RCC 7860 (cell line): ENCODE measurements at regions not wholly inside any gene's neighbourhood (a gene's known extent, or its start where the extent isn't known, plus 50 kb on each side); places are given as distances from the start of the nearest gene placed in this dataset.
A peak's percentile ranks its signal among the peaks of the same experiment; 100 is the strongest.
"Not testable (repeated sequence)": the region's sequence is repeated elsewhere in the genome, so short reads cannot be mapped to it uniquely, and the experiment has no call there.

Experiments
- DNase-seq: peaks from one replicate; pipeline ENCODE4 v3.0.0-alpha.2; 2015; ENCODE audit warnings: low spot score
- FAIRE-seq: peaks from 2 replicates; lab custom pipeline; 2012; peaks lifted over from hg19 to GRCh38; lab: Jason Lieb, UNC

DNA sequence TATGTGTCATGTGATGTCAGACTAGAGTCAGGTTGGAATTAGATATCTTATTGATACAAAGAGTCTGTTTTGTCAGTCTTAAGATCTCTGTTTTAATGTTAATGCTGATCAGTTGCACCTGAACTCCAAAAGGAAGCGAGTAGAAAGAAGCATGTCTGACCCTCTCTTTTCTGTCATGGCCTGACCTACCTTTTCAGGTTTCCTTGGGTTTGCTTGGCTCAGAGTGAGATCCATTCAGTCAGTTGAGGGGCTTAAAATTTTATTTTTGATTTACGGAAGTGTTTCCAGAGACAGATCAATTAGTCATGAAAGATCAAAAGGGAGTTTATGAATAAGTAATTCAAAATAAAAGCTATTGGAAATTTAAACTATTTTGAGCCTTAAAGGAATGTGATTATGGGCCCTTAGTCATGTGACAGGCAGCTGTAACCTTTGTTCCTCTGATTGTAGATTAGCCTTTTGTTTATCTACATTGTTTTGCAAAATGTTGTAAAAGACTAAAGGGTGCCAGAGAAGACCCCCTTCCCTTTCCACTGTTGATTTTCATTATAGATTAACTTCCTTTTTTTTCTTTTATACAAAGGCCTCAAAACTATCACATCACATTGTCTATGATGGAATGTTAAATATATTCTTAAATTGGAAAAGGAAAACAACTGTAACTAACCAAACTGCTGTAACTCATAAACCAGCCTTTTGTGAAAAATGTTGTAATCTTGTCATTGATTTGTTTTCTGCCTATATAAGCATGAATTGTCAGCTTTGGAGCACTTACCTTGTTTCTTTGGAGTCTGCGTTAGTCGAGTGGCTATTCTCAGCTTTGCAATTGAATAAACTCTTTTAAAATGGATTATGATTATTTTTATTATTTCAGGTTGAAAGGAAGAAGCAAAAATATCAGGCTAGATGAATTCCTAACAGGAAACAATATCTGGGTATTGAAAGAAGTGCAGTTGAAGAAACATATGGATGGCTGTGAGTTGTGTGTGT, 195.5 kb upstream of the MBL2 start:
- FAIRE-seq (no peak), DNase-seq (no peak)

DNA sequence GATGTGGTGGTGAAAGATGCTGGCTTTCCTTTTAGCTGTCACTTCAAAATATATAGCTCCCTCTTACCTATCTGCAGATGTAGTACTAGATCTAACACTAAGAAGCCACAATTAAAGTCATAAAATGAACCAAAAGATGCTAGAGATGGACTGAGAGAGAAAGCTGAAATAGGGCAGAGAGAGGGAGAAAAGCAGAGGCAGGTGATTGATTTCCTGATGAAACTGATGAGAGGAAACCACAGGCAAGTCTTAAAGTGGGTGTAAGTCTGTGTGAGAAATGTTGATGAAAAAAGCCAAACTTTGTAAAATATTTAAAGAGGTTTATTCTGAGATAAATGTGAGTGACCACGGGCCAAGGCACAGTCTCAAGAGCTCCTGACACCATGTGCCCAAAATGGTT, 194.3 kb upstream of the MBL2 start:
- FAIRE-seq (no peak), DNase-seq (no peak)

DNA sequence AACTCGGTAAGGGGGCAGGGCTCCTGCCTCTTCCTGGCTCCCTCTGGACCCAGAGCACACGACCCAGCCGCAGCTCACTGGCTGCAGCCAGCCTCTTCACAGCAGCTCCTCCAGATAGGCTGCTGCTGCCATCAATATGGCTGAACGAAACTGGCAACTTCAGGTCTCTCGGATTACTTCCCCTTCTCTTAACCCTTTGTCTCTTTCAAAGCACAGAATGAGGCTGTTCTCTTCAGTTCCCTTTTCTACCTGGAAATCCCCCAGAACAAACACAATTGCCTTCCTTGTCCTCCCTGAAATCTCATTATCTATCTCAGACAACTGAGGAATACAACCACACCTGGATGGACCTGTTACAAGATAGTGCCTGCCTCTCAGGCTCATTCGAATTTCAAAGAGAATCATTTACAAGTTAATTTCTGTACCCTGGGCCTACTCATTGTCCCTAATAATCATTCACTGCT, 193.4 kb upstream of the MBL2 start:
- DNase-seq (no peak), FAIRE-seq (no peak)

DNA sequence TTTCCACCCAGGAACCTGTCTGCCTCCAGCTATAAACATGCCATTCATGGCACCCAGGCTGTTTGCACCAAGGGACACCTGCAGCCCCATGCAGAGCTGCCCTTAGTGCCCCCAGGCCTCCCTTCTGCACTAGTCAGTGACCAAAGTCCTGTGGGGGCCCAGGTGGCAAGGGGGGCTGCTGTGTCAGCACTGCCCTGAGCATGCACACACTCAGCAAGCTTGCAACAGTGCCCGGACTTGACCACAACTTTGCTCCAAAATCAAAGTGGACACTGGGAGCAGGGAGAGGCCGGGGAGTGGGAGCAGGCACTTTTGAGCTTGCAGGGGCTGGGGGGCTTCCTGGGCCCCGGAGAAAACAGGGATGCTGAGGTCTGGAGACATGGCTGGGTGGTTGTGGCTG, 192.9 kb upstream of the MBL2 start:
- FAIRE-seq (no peak), DNase-seq (no peak)

DNA sequence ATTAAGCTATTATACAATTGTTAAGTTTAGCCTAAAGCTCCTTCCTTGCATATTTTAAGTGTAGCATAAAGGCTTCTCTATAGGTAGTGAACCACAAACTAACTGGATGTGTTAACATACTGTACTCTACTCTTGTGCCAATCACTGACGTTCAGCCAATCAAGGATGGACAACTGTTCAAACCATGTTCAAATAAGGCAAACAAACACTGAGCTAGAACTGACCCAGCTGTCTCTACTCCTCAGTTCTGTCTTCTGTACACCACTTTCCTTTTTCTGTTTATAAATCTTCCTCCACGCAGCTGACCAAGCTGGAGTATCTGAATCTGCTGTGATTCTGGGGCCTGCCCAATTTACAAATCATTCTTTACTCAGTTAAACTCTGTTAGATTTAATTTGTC, 188.7 kb upstream of the MBL2 start:
- FAIRE-seq (no peak), DNase-seq (no peak)

DNA sequence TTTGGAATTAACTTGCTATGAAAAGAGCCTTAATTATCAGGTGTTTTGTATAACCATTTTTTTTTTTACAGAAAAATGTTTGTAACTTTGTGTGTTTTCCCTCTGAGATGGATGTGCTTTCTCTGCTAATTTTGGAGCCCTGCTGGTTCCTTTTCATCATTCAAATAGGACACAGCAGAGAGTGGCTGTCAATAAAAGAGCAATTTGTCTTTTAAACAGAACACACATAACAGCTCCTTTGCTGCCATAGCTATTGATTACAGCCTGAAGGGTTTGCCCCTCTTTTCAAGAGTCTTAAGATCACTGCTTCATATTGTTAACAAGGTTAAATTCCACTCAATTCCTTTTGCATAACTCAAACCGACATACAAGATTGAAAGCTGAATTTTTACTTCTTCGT, 187.2 kb upstream of the MBL2 start:
- DNase-seq (no peak), FAIRE-seq (no peak)

DNA sequence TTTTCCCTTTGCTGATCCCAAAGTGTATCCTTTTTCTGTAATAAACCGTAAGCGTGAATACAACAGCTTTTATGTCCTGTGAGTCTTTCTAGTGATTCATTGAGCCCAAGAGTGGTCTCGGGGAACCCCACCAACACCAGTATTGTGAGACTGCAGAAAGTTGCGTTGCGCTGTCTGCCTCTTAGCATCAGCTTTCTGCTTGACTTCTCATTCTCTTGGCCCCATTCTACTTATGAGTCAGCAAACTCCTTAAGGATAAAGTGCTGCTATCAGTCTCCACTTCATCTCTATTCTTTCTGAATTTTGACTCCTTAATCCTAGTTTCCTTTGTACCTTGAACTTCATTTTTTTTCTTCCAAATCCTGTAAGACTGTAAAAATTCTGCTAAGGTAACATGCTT, 184.3 kb upstream of the MBL2 start:
- DNase-seq (no peak), FAIRE-seq (no peak)

DNA sequence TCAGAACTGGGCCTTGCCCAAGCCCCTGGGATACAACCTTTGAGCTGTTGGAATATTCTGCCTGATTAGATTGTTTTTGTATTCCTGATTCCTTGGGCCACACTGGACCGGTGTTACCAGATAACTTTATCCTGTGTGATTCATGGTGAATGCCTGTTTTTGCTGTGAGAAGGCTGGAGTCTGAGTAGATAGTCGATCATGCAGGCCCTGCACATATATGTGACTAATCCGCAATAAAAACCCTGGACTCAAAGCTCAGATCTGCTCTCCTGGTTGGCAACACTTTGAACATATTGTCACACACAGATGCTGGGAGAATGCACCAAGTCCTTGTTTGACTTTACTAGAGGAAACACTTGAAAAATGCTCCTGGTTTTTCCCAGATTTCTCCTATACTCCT, 183.9 kb upstream of the MBL2 start:
- DNase-seq (peak; percentile 18), FAIRE-seq (no peak)

DNA sequence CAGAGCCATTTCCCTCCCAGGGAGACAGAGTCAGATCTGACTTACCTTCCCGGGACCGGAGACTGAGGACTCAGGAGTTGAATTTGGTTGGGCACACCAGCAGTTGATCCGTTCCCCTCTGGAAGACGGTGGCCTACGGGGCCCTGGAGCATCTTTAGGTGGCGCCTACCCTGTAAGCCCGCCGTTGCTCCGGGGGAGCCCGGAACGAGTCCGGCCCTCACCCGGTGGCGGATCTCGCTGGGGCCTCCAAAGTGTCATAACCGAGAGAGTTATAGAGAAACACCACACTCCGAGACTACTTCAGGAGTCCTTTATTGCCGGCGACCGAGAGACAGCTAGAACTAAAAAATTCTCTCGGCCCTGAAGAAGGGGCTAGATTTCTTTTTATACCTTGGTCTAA, 182.8 kb upstream of the MBL2 start:
- DNase-seq: no peak
- no peak for FAIRE-seq

DNA sequence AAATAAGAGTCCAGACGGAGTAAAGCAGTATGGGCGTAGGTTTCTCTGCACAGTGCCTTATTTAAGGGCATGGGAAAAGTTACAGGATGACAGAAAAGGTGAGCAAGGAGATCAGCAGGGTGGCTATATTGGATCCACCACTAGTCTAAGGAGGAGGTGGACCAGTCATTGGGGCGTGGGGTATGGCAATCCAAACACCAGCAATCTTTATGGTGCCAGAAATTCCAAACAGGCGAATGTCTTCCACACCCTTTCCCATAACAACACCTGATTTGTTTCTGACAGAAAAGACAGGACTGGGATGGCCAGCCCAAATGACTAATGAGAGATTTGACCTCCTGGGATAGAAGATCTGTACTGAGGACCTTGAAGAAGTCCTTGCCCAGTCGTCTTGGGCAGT, 181.8 kb upstream of the MBL2 start:
- no peak for DNase-seq
- FAIRE-seq: no peak

DNA sequence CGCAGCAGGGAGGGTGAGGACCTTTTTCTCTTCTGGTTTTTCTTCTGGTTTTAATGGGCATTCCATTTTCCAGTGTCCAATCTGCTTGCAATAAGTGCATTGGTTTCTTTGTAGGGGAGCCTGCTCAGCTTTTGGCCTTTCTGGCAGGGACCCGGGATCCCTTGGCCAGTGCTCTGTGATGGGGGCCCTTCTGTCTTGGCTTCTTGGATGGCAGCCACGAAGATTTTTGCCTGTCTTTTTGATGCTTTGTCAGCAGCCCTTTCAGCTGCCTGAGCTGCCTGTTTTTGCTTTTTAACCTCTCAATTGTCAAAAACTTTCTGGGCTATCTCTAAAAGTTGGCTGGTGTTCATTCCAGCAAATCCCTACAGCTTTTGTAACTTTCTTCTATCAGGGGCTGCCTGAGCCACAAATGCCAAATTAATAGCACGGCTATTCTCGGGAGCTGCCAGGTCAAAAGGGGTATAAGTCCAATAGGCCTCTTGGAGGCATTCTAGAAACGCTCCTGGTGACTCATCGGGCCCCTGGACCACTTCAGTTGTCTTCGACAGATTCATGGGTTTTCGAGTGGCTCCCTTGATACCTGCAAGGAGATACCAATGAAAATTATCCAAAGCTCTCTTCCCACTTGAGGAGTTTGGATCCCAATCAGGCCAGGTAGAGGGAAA, 179.9 kb upstream of the MBL2 start:
- DNase-seq (no peak), FAIRE-seq (no peak)

DNA sequence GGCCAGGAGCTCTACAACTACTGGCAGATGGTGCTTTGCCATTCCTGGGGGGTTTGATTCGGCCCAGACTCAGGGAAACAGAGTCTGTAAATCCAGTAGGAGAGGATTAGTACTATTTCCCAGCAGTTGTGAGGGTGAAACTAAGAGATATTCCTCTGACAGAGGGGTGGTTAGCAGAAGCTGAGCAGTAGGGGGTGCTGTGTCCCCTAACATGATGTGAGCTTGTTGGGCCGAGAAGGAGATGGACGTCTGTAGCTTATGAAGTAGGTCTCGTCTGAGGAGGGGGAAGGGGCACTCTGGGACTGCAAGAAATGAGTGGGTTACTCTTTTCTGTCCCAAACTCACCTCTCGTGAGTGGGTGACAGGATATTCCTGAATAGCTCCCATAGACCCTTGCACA, 179.2 kb upstream of the MBL2 start:
- no peak for FAIRE-seq
- DNase-seq: no peak

DNA sequence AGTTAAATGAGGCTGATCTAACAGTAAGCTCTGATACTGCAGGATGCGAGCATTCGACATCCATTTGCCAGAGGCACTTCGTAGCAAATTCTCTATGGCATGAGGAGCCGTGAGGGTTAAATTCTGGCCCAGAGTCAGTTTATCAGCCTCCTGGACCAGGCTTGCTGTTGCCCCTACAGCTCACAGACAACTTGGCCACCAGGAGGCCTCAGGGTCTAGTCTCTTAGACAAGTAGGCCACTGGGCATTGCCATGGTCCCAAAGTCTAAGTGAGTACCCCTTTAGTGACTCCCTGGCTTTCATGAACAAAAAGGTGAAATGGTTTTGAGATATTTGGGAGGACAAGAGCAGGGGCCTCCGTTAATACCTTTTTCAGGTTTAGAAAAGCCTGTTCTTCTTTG, 178.0 kb upstream of the MBL2 start:
- FAIRE-seq (no peak), DNase-seq (no peak)

DNA sequence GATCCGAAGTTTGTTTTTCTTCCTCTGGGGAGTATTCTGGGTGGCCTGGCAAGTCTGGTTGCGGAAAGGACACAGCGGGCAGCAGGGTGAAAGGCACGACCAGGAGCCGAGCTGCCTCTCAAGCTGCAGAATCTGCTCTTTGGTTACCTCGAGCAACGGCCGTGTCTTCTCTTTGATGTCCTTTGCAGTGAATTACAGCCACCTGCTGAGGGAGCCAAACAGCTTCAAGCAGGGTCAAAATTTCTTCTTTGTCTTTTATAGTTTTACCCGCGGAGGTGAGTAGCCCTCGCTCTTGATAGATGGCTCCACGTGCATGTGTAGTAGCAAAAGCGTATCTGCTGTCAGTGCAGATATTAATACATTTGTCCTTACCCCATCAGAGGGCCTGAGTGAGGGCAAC, 177.3 kb upstream of the MBL2 start:
- FAIRE-seq (no peak), DNase-seq (no peak)

DNA sequence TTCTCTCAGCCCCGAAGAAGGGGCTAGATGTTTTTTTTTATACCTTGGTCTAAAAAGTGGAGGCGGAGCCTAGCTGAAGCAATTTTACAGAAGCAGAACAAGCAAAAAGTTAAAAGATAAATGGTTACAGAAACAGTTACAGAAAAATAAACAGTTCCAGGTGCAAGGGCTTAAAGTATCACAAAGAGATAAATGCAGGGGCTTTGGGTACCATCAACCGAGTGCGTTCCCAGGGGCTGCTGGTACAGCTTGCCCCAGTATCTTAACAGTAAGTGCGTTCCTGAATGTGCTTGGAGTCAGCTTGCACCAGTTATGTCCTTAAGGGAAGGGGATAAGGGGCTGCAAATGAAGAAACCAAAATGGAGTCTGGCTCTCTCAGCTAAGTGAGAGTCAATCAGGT, 173.9 kb upstream of the MBL2 start:
- DNase-seq: no peak
- no peak for FAIRE-seq

DNA sequence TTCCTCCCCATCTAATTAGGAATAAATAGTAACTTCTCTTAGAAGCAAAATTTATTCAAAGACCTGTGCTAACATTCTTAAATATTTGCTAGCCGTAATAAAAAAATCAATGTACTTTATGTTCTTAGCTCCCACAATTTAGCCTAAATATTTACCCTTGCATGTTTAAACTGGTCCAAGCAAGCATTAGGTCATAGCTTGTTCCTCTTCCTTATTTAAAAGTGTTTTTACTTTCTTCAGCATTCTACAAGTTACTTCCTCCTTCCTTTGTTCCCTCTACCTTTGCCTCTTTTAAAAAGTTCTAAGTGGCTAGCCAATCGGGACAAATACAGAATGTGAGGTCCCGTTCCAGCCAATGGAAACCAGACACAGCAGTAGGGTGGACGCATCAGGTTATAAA, 172.9 kb upstream of the MBL2 start:
- DNase-seq, FAIRE-seq: not testable (repeated sequence)

DNA sequence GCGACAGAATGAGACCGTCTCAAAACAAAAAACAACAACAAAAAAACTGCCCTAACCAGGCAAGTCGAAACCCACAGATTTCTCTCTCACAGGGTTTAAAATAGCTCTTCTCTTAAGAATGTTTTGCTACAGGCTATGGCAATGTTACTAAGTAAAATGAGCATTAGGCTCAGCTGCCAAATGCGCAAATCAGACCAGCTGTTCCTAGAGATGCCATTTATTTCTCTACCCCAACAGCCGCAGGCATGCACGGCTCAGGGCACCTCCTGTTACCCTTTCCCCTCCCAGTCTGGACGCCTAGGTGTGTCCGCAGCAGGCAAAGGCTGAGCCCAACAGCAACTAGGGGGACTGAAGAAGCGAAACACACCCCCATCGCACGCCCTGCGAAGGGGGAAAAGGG, 168.3 kb upstream of the MBL2 start:
- FAIRE-seq (no peak), DNase-seq (no peak)

DNA sequence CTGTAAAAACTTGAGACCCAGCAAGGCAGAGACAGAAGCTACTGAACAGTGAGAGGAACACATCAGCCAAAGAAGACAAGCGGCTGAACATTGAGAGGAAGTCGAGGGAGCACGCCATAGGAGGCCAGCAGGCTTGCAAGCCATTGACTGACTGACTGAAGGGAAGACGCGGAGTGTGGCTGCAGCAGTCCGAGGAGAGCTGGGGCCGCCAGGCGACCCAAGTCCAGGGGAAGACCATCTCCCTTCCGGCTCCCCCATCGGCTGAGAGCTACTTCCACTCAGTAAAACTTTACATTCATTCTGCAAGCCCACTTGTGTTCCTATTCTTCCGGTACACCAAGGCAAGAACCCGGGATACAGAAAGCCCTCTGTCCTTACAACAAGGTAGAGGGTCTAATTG, 167.3 kb upstream of the MBL2 start:
- DNase-seq: no peak
- no peak for FAIRE-seq

DNA sequence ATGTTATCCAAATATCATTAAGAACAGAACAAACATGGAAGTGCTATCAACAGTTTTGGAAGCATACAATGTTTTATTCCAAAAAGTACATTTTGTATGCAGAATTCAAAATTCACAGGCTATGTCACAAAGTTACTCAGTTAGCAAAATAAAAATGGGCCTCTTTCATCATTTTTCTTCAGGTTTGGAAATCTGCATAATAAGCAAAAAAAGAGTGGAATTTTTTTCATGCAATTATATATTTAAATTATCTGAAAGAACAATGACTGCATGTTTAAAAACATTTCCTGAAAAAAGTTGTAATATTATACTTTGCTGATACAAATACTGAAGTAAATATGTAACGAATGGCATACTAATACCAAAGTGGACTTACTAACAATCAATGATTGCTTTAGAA, 161.2 kb upstream of the MBL2 start:
- FAIRE-seq: no peak
- DNase-seq: no peak

DNA sequence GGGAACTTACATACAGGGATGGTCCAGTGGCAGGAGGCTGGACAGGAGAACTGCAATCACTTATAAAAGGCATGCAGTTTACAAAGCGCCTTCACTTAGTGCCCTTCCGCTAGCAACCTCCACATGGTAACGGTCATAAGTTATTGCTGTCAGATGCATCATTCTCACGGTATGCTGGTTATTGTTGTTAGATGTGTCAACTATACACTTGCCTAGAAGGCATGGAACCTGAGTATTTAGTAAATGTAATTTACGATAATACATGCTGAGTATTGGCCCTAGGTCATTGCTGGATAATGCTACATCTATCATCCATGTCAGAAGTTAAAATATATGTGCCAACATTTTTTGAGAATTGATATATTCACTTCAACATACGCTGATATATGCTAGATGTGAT, 155.1 kb upstream of the MBL2 start:
- DNase-seq (no peak), FAIRE-seq (no peak)

DNA sequence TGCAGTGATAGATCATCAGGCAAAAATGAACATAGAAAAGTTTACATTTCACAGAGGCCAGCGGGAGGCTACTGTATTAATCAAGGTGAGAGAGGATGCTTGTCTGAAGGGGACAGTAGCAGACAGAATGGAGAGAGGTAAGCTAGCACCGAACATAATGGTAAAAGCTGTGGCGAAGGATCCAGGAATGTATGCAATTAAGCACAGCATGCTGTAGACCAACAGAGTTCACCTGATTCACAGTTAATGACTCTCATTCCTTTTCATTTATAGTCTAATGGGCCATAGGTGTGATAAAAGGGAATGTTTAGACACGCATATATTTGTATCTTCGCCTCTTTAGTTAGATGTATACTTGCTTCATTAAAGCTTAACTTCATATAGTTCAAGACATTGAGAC, 150.9 kb upstream of the MBL2 start:
- no peak for FAIRE-seq
- no peak for DNase-seq

DNA sequence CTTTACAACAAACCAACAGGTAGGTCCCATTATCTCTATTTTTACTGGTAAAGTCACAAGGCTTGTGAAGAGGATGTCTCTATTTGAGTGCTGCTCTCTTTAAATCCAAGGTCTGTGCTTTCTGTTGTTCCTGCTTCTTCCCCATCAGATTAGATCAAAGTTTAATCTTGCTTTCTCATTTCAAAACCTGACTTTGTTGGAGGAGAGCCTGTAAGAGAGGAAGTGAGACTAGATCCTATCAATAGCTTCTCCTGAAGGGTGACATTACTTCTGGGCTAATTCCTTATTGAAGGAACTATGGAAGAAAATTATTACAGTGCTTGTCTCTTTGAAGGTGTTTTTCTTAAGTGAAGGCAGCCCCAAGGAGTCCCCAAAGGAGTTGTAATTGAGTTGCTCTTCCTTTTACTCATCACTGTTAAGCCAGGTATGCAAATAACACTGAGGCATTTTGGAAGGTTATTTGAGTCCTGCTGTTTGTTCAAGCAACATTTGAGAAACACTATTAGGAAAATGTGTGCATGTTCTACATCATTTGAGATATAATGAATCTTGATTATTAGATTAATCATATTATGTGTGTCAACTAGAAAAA, 146.2 kb upstream of the MBL2 start:
- FAIRE-seq (no peak), DNase-seq (no peak)
